ENCODE measurements at regions not wholly inside any gene's neighbourhood (a gene's known extent, or its start where the extent isn't known, plus 50 kb on each side); places are given as distances from the start of the nearest gene placed in this dataset.

DNA sequence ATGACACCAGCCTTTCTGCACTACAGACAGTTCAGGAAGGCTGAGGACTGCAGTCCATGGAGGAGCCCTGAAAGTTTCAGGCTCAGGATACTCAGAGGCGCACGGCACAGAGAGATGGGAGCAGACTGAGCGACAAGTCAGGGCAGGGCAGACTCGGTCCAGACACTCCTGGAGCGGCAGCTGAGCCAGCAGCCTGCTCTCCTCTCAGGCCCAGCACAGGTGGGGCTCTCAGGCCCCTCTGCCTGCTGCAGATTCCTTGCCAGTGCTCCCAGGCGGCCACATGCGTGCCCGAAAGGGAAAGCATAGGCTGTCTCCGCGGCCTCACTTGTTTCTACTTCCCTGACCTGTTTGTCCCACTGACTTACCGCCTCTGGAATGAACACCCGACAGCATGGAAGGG, 228.3 kb downstream of the IRX2 start:
- intact Hi-C loops (cut with micrococcal nuclease): no loop called here
- Histone ChIP-seq H3K27me3 (ENCODE audit: low read depth) (peaks cover 60% of the 10 kb centered on the region), H3K4me3 (no peak overlapping the region), H3K36me3 (no peaks in the 10 kb centered on the region), H3K4me1 (no peaks in the 10 kb centered on the region), H3K9me3 (replicated peaks) (no peaks in the 10 kb centered on the region), H3K27ac (replicated peaks) (no peak overlapping the region)
- no peak for DNase-seq
- TF ChIP-seq, protein P1, sequence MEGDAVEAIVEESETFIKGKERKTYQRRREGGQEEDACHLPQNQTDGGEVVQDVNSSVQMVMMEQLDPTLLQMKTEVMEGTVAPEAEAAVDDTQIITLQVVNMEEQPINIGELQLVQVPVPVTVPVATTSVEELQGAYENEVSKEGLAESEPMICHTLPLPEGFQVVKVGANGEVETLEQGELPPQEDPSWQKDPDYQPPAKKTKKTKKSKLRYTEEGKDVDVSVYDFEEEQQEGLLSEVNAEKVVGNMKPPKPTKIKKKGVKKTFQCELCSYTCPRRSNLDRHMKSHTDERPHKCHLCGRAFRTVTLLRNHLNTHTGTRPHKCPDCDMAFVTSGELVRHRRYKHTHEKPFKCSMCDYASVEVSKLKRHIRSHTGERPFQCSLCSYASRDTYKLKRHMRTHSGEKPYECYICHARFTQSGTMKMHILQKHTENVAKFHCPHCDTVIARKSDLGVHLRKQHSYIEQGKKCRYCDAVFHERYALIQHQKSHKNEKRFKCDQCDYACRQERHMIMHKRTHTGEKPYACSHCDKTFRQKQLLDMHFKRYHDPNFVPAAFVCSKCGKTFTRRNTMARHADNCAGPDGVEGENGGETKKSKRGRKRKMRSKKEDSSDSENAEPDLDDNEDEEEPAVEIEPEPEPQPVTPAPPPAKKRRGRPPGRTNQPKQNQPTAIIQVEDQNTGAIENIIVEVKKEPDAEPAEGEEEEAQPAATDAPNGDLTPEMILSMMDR (IDR thresholded peaks at IDR 0.05; ENCODE audit: borderline replicate concordance): no peak

DNA sequence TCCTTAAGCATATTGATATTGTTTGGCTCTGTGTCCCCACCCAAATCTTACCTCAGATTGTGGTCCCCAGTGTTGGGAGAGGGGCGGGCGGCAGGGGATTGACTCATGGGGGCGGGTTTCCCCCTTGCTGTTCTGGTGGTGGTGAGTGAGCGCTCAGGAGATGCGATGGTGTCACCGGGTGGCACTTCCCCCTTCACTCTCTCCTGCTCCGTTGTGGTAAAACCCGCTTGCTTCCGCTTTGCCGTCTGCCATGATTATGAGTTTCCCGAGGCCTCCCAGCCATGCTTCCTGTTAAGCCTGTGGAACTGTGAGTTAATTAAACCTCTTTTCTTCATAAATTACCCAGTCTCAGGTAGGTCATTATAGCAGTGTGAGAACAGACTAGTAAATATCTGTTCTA, 229.1 kb downstream of the IRX2 start:
- Histone ChIP-seq H3K27me3 (ENCODE audit: low read depth) (peaks cover 58% of the 10 kb centered on the region), H3K27ac (replicated peaks) (no peak overlapping the region)
- no peak for DNase-seq

DNA sequence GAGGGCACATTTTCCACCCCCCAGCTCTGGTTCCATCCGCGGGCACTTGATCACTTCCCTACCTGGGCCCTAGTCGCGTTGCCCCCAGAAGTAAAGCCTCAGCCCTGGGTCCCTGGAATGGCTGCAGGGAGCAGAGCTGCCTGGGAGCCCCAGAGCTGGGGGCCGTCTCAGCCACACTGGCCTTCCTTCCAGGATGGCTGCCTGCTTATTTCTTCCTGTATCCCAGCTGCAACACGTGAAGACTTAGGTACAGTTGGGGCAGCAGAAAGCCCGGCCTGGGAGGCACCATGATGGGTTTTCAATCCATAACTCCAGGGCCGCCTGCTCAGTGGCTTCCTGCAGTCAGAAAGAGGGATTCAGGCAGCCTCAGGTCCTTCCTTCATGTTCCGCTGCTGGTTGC, 232.3 kb downstream of the IRX2 start:
- H3K4me3 ChIP-seq: no peak overlapping the region
- no peak for DNase-seq
- no peak overlapping the region for H3K27ac ChIP-seq (replicated peaks)
- H3K36me3 ChIP-seq: no peaks in the 10 kb centered on the region
- TF ChIP-seq, protein P1 (IDR thresholded peaks at IDR 0.05; ENCODE audit: borderline replicate concordance): no peak
- no peaks in the 10 kb centered on the region for H3K9me3 ChIP-seq (replicated peaks)
- H3K4me1 ChIP-seq: no peaks in the 10 kb centered on the region
- intact Hi-C loops (cut with micrococcal nuclease): no loop called here
- H3K27me3 ChIP-seq (ENCODE audit: low read depth): peaks cover 56% of the 10 kb centered on the region

More for the DNA sequence above, 229.1 kb downstream of the IRX2 start:
- intact Hi-C loops (cut with micrococcal nuclease): no loop called here
- Histone ChIP-seq H3K4me3 (no peak overlapping the region), H3K36me3 (no peaks in the 10 kb centered on the region), H3K9me3 (replicated peaks) (no peaks in the 10 kb centered on the region), H3K4me1 (no peaks in the 10 kb centered on the region)
- TF ChIP-seq, protein P1 (IDR thresholded peaks at IDR 0.05; ENCODE audit: borderline replicate concordance): no peak

DNA sequence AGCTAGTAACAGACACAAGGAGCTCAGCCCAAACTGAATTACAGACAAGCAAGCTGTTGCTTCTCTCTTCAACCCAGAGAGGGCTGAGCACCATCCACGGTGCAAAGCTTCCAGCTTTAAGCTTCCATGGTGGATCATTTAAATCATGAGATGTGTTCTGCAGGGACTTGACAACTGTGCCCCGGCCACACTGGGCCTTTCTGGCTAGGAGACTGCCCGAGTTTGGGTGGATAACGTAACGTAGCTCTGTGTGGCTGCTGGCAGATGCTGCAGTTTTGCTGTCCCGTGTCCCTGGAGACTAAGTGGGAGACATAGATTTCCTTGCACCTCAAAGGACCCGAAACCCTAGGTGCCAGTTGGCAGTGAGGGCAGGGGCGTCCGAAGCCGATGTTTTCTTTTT, 234.0 kb downstream of the IRX2 start:
- TF ChIP-seq, protein P1 (IDR thresholded peaks at IDR 0.05; ENCODE audit: borderline replicate concordance): no peak
- DNase-seq: no peak
- no peak overlapping the region for H3K4me3 ChIP-seq
- H3K9me3 ChIP-seq (replicated peaks): no peaks in the 10 kb centered on the region
- intact Hi-C loops (cut with micrococcal nuclease): no loop called here
- H3K36me3 ChIP-seq: no peaks in the 10 kb centered on the region
- H3K27ac ChIP-seq (replicated peaks): no peak overlapping the region
- H3K27me3 ChIP-seq (ENCODE audit: low read depth): peaks cover 44% of the 10 kb centered on the region
- H3K4me1 ChIP-seq: no peaks in the 10 kb centered on the region

DNA sequence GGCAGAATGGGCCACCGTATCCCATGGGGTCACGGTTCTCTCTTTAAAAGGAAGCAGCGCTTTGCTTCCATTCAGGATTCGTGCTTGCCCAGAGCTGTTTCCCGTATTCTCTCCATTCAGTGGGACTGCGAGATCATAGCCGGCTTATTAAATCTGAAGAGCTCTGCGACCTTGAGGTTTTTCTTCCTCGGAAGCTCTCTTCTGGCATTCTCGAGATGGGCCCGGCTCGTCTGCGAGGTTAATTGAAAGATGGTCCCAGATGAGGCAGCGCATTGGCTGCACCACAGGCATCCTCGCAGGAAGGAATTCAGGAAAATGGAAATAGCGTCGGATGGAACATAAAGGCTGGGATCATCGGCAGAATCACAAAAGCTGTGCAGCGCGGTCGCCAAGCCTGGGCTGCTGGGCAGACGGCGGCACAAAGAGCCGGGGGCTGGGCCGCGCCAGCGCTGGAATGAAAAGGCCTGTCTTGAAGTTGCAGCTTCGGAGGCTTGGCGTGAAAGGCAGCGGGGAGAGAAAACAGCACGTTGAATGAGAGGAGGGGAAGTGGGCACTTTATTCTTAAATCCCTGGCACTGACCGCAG, 236.2 kb downstream of the IRX2 start:
- TF ChIP-seq, protein P1 (IDR thresholded peaks at IDR 0.05; ENCODE audit: borderline replicate concordance): no peak
- Histone ChIP-seq H3K36me3 (no peaks in the 10 kb centered on the region), H3K4me3 (no peak overlapping the region), H3K27me3 (ENCODE audit: low read depth) (peaks cover 58% of the 10 kb centered on the region), H3K9me3 (replicated peaks) (no peaks in the 10 kb centered on the region), H3K4me1 (no peaks in the 10 kb centered on the region), H3K27ac (replicated peaks) (no peak overlapping the region)
- DNase-seq: no peak
- intact Hi-C loops (cut with micrococcal nuclease): no loop called here

Measured in left ventricle myocardium inferior (tissue), 1 donor.